HEK293T (cell line): ENCODE measurements at regions not wholly inside any gene's neighbourhood (a gene's known extent, or its start where the extent isn't known, plus 50 kb on each side); places are given as distances from the start of the nearest gene placed in this dataset.

Source experiments
- BHLHE40 ChIP-seq: fragments of 450-650 bp; IDR thresholded peaks from 2 replicates; pipeline ENCODE4 v1.6.1; 2016; ENCODE audit warnings: mild to moderate bottlenecking, moderate library complexity, borderline replicate concordance
- CTBP1 ChIP-seq: fragments of 450-650 bp; IDR thresholded peaks from 2 replicates; pipeline ENCODE4 v1.6.1; 2016; ENCODE audit warnings: borderline replicate concordance
- ELF4 ChIP-seq: fragments of 450-650 bp; IDR thresholded peaks from 2 replicates; pipeline ENCODE4 v1.6.1; 2017; ENCODE audit warnings: antibody characterized with exemption
- FOXA1 ChIP-seq: fragments of 450-650 bp; IDR thresholded peaks from 2 replicates; pipeline ENCODE4 v1.6.1; 2016; ENCODE audit warnings: mild to moderate bottlenecking
- FOXK2 ChIP-seq: fragments of 450-650 bp; IDR thresholded peaks from 2 replicates; pipeline ENCODE4 v1.6.1; 2016; ENCODE audit warnings: mild to moderate bottlenecking
- FOXM1 ChIP-seq: fragments of 450-650 bp; IDR thresholded peaks from 2 replicates; pipeline ENCODE4 v1.6.1; 2017; ENCODE audit warnings: mild to moderate bottlenecking, borderline replicate concordance
- NFRKB ChIP-seq: fragments of 450-650 bp; IDR thresholded peaks from 2 replicates; pipeline ENCODE4 v1.6.1; 2016; ENCODE audit warnings: mild to moderate bottlenecking, moderate library complexity
- SP1 ChIP-seq: fragments of 450-650 bp; IDR thresholded peaks from 2 replicates; pipeline ENCODE4 v1.6.1; 2017

DNA sequence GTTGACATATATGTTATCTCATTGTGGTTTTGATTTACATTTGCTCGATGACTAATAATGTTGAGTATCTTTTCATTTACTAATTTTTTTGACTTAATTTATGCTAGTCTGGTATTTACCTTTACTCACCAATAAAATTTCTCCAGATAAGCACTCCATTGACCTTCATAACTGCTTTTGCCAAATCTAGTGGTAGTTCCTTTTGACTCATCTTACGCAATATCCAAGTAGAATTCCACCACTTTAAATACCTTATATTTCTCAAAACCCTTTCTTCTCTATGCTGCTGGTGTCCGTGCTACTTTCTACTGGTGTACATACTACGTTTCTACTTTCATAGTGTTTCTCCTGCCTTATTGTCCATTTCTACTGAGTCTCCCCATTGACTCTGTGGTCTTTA lies 407.6 kb upstream of the SPHKAP start:
- no peak for TF ChIP-seq SP1
- no peak for TF ChIP-seq FOXA1
- no peak for TF ChIP-seq FOXM1
- TF ChIP-seq CTBP1, result no peak
- no peak for TF ChIP-seq FOXK2
- no peak for TF ChIP-seq ELF4
- no peak for TF ChIP-seq NFRKB
- TF ChIP-seq BHLHE40, result no peak
